Effector memory CD4-positive, alpha-beta T cell (primary cell): ENCODE measurements at regions not wholly inside any gene's neighbourhood (a gene's known extent, or its start where the extent isn't known, plus 50 kb on each side); places are given as distances from the start of the nearest gene placed in this dataset.

Experiments
- DNase-seq, 3 donors: peaks; one replicate each; pipeline ENCODE4 v3.0.0-alpha.2; 2020
- H3K27ac ChIP-seq: 2 replicates; pipeline ENCODE4 v1.7.0; 2013; ENCODE audit warnings: mild to moderate bottlenecking, low read length, moderate library complexity; ENCODE audit not compliant: insufficient read depth, poor library complexity, severe bottlenecking
- H3K27me3 ChIP-seq: replicated peaks from 2 replicates; pipeline ENCODE4 v1.7.0; 2013; ENCODE audit warnings: mild to moderate bottlenecking, low read length; ENCODE audit not compliant: insufficient read depth, control insufficient read depth, poor library complexity, severe bottlenecking
- H3K36me3 ChIP-seq: 2 replicates; pipeline ENCODE4 v1.7.0; 2013; ENCODE audit warnings: mild to moderate bottlenecking, low read length, moderate library complexity; ENCODE audit not compliant: control insufficient read depth, insufficient read depth
- H3K4me1 ChIP-seq: 2 replicates; pipeline ENCODE4 v1.7.0; 2013; ENCODE audit warnings: low read length, mild to moderate bottlenecking; ENCODE audit not compliant: control insufficient read depth, insufficient read depth, poor library complexity, severe bottlenecking
- H3K4me3 ChIP-seq: 2 replicates; pipeline ENCODE4 v1.7.0; 2013; ENCODE audit warnings: low read length, low read depth, mild to moderate bottlenecking; ENCODE audit not compliant: insufficient read depth, poor library complexity, severe bottlenecking
- H3K9me3 ChIP-seq: 2 replicates; pipeline ENCODE4 v1.7.0; 2013; ENCODE audit warnings: mild to moderate bottlenecking, low read length, moderate library complexity; ENCODE audit not compliant: control insufficient read depth

DNA sequence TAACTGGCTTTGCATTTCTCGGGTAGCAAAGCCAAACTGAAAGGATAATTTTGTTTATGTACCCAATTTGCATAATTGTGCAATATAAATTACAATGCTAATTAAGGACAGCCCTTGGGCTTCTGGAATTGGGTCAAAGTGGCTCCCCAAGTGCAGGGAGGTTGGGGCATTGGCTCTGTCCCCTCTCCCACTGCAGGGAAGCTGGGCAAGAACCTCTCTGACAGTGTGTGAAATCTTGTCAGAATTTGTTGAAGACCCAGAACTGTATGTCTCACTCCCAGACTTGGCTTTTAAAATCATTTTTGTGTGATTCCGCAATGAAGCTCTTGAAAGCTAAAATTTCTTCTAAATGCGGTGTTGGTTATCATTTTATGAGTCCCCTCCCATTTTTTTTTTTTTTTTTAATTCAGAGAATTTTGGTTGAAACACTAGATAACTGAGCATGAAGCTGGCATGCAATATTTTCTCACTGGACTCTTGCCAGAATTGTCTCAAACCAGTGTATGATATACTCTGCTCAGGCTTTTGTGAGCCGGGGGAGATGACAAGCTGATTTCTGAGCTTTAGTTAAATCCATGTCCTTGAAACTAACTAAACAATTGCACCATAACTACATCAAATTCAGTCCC lies 878.9 kb upstream of the CXADR start:
- DNase-seq = no peak
- H3K9me3 ChIP-seq = no peaks in the 10 kb centered on the region
- no peaks in the 10 kb centered on the region for H3K27me3 ChIP-seq
- H3K36me3 ChIP-seq = no peaks in the 10 kb centered on the region
- no peak overlapping the region for H3K27ac ChIP-seq
- no peak overlapping the region for H3K4me3 ChIP-seq
- no peaks in the 10 kb centered on the region for H3K4me1 ChIP-seq

GRCh38 chr21:16634515-16634914 lies 878.3 kb upstream of the CXADR start:
- H3K9me3 ChIP-seq = no peaks in the 10 kb centered on the region

DNA sequence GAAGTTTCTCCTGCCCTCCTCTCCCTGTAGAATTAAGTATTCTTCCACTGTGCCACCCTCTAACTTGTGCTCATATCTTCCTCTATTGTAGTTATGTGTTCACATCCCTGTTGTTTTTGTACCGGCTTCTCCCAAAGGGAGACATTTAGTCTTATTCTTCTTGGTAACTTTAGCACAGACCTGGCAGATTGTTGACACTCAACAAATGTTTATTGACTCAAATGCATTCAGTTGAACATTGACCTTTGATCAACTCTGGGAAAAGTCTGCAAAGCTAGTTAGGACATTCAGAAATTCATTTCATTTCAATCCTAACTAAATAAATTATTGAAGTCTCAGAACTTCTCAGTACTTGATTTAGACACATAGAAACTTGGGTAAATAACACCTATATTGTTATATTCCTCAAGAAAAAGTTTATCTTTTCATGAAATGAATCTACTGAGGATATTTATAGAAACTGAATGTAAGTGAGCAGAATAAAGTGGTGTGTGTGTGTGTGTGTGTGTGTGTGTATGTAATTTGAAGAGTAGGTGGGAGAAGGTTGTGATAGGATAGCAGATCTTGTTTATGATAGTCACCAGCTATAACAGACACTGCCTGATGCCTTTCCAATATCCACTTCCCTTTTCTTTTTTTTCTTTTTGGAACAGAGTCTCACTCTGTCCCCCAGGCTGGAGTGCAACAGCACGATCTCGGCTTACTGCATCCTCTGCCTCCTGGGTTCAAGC lies 872.4 kb upstream of the CXADR start:
- H3K4me1 ChIP-seq = no peaks in the 10 kb centered on the region
- no peaks in the 10 kb centered on the region for H3K36me3 ChIP-seq
- H3K27me3 ChIP-seq = no peaks in the 10 kb centered on the region
- no peak overlapping the region for H3K4me3 ChIP-seq
- H3K9me3 ChIP-seq = no peaks in the 10 kb centered on the region
- DNase-seq = no peak
- H3K27ac ChIP-seq = no peak overlapping the region

More at GRCh38 chr21:16634515-16634914, 878.3 kb upstream of the CXADR start:
- Histone ChIP-seq H3K4me3 (no peak overlapping the region), H3K27ac (no peak overlapping the region), H3K4me1 (no peaks in the 10 kb centered on the region), H3K27me3 (no peaks in the 10 kb centered on the region), H3K36me3 (no peaks in the 10 kb centered on the region)
- no peak for DNase-seq

- no peaks in the 10 kb centered on the region for H3K4me1 ChIP-seq
- H3K27ac ChIP-seq = no peak overlapping the region
- no peaks in the 10 kb centered on the region for H3K36me3 ChIP-seq
- no peak overlapping the region for H3K4me3 ChIP-seq
- no peaks in the 10 kb centered on the region for H3K9me3 ChIP-seq
- no peak for DNase-seq
- H3K27me3 ChIP-seq = no peaks in the 10 kb centered on the region
Observed at GRCh38 chr21:16642353-16642752, 870.5 kb upstream of the CXADR start.

GRCh38 chr21:16644685-16645084 lies 868.2 kb upstream of the CXADR start:
- H3K4me1 ChIP-seq = no peaks in the 10 kb centered on the region
- H3K27me3 ChIP-seq = no peaks in the 10 kb centered on the region
- no peaks in the 10 kb centered on the region for H3K9me3 ChIP-seq
- no peak overlapping the region for H3K27ac ChIP-seq
- no peak overlapping the region for H3K4me3 ChIP-seq
- DNase-seq = no peak
- no peaks in the 10 kb centered on the region for H3K36me3 ChIP-seq

- Histone ChIP-seq H3K9me3 (no peaks in the 10 kb centered on the region), H3K27ac (no peak overlapping the region), H3K4me3 (no peak overlapping the region), H3K4me1 (no peaks in the 10 kb centered on the region), H3K27me3 (no peaks in the 10 kb centered on the region), H3K36me3 (no peaks in the 10 kb centered on the region)
- DNase-seq = no peak
Observed at GRCh38 chr21:16650714-16651366, 862.0 kb upstream of the CXADR start.

DNA sequence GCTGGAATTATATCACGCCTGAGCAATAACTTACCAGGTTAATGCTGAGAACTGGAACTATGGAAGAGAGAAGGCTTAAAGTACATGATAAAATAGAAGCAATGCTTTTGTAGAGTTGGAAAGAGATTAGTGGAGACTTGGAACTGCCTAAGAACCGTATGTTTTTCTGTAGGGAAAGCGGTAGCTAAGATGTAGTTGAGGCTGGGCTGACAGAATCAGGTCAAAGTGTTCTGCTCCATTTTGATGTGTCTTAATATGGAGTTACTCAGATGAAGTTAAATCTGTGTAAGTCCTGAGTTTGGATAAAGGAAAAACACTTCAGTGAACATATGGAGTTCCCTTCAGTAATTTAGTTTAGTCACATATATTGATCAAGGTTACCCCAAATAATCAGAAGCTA lies 860.9 kb upstream of the CXADR start:
- no peaks in the 10 kb centered on the region for H3K27me3 ChIP-seq
- H3K27ac ChIP-seq = no peak overlapping the region
- no peak overlapping the region for H3K4me3 ChIP-seq
- H3K4me1 ChIP-seq = no peaks in the 10 kb centered on the region
- no peaks in the 10 kb centered on the region for H3K36me3 ChIP-seq
- no peaks in the 10 kb centered on the region for H3K9me3 ChIP-seq
- DNase-seq = no peak

GRCh38 chr21:16663436-16663835 lies 849.4 kb upstream of the CXADR start:
- Histone ChIP-seq H3K27ac (no peak overlapping the region), H3K9me3 (peaks cover 3% of the 10 kb centered on the region), H3K4me3 (no peak overlapping the region), H3K27me3 (no peaks in the 10 kb centered on the region), H3K36me3 (no peaks in the 10 kb centered on the region), H3K4me1 (no peaks in the 10 kb centered on the region)
- DNase-seq = no peak

DNA sequence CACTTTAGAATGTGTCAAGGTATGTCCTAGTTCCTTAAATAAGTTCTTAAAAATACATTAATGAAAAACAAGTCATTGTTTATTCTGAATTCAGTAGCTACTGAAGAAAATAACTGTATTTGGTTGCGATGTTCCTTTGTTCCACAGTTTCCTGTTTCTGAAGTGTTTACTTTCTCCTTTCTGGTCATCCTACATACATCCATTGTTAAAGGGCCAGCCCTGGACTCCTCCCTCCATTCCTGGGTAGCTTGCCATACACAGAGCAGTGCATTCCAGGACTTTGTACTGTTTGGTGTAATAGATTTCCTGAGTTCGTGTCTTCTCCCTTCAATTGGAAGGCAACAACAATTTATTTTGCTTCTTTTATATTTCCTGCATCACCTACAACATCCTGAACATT lies 845.4 kb upstream of the CXADR start:
- Histone ChIP-seq H3K4me3 (no peak overlapping the region), H3K27me3 (no peaks in the 10 kb centered on the region), H3K36me3 (no peaks in the 10 kb centered on the region), H3K27ac (no peak overlapping the region), H3K9me3 (no peaks in the 10 kb centered on the region), H3K4me1 (no peaks in the 10 kb centered on the region)
- DNase-seq = no peak

GRCh38 chr21:16674949-16675348 lies 837.9 kb upstream of the CXADR start:
- Histone ChIP-seq H3K36me3 (no peaks in the 10 kb centered on the region), H3K9me3 (no peaks in the 10 kb centered on the region), H3K4me1 (no peaks in the 10 kb centered on the region), H3K4me3 (no peak overlapping the region), H3K27ac (no peak overlapping the region), H3K27me3 (no peaks in the 10 kb centered on the region)
- DNase-seq = no peak
